GM12875 (cell line): ENCODE measurements at regions not wholly inside any gene's neighbourhood (a gene's known extent, or its start where the extent isn't known, plus 50 kb on each side); places are given as distances from the start of the nearest gene placed in this dataset.

Experiments
- H3K4me3 ChIP-seq: one replicate; pipeline ENCODE4 v1.5.1; 2011; ENCODE audit warnings: low read depth, low read length, control low read depth
- TF ChIP-seq, protein P1 (sequence below): IDR thresholded peaks from 2 replicates; pipeline ENCODE4 v1.5.1; 2011; ENCODE audit warnings: low read depth, mild to moderate bottlenecking, control low read depth, inconsistent platforms, low read length, moderate library complexity, borderline replicate concordance; ENCODE audit not compliant: insufficient read depth

- H3K4me3 ChIP-seq, result no peak overlapping the region
- TF ChIP-seq, protein P1, sequence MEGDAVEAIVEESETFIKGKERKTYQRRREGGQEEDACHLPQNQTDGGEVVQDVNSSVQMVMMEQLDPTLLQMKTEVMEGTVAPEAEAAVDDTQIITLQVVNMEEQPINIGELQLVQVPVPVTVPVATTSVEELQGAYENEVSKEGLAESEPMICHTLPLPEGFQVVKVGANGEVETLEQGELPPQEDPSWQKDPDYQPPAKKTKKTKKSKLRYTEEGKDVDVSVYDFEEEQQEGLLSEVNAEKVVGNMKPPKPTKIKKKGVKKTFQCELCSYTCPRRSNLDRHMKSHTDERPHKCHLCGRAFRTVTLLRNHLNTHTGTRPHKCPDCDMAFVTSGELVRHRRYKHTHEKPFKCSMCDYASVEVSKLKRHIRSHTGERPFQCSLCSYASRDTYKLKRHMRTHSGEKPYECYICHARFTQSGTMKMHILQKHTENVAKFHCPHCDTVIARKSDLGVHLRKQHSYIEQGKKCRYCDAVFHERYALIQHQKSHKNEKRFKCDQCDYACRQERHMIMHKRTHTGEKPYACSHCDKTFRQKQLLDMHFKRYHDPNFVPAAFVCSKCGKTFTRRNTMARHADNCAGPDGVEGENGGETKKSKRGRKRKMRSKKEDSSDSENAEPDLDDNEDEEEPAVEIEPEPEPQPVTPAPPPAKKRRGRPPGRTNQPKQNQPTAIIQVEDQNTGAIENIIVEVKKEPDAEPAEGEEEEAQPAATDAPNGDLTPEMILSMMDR, result no peak
Observed at GRCh38 chr11:32016111-32016510, 74.8 kb upstream of the RCN1 start.

GRCh38 chr11:32015427-32015826 lies 75.4 kb upstream of the RCN1 start:
- H3K4me3 ChIP-seq, result no peak overlapping the region
- TF ChIP-seq, protein P1, result no peak

DNA sequence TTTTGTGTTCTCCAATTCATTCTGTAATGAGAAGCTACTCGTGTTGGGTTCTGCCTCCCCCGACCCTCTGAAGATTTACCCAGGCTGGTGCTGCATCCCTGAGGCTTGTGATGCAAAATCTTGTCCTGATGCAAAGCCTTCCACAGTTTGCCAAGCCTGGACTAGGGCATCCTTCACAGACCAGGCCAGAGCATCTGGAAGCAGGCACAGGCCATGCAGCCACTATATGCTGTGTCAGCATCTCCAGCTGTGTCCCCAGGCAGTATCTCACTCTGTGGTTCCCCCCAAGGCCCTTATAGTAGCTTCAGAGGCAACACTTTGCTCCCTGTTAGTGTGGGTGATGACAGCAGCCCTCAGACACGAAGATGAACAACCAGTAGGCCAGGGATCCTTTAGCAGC lies 77.3 kb upstream of the RCN1 start:
- H3K4me3 ChIP-seq, result no peak overlapping the region
- TF ChIP-seq, protein P1, result no peak

- TF ChIP-seq, protein P1, result no peak
- H3K4me3 ChIP-seq, result no peak overlapping the region
Observed at GRCh38 chr11:32012049-32012448, 78.8 kb upstream of the RCN1 start.

DNA sequence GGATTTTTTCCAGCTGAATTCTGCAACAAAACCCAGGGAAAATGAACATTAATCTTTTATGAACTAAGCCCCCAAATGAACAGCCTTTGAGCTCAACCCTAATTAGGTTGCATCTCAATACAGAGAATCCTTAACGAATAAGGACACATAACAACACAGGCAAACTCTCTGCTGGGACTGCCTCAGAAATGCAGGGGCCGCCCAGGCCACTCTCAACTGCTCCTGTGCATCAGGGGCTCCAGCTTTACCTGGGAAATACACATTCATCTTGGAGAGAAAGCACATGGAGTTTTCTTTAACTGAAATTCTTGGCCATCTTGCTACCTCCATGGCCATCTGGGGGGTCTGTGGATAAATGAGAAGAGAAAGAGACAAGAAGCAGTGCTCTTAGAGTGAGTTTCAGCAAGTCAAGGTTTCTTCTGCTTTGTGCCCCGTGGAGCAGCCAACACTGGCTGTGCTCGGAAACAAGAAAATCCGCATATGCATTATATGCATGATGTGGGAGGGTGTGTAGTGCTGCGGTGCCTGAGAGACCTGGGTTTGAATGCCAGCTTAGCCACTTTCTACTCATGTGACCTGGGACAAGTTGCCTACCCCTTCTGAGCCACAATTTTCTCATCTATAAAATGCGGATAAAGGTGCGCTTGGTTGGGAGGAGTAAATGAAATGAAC lies 81.9 kb upstream of the RCN1 start:
- TF ChIP-seq, protein P1, result no peak
- no peak overlapping the region for H3K4me3 ChIP-seq

DNA sequence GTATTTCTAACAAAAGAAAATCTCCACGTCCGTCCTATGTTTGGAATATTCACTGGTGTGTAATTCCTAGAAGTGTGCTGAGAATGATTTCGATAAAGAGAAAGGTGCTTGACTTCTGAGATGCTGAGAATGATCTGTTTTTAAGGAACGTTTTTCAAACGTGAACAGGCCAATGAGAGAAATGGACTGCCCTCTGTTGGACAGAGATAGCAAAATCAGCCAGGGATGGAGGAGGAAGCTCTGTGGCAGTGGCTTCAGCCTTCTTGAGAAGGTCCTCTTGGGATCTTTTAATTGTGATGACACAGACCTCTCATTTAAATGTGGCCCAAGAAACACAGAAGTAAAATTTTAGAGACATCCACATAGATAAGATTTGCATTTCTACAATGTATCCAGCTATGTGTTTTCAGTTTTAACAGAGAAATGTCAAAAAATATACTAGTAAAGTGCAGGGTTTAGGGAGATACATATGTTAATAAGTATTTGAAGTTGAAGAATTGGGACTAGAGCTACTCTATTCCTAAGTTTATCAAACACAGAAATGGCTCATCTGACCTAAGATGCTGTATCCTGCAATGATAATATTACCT lies 84.0 kb upstream of the RCN1 start:
- TF ChIP-seq, protein P1, result peak; percentile 66
- H3K4me3 ChIP-seq, result no peak overlapping the region

DNA sequence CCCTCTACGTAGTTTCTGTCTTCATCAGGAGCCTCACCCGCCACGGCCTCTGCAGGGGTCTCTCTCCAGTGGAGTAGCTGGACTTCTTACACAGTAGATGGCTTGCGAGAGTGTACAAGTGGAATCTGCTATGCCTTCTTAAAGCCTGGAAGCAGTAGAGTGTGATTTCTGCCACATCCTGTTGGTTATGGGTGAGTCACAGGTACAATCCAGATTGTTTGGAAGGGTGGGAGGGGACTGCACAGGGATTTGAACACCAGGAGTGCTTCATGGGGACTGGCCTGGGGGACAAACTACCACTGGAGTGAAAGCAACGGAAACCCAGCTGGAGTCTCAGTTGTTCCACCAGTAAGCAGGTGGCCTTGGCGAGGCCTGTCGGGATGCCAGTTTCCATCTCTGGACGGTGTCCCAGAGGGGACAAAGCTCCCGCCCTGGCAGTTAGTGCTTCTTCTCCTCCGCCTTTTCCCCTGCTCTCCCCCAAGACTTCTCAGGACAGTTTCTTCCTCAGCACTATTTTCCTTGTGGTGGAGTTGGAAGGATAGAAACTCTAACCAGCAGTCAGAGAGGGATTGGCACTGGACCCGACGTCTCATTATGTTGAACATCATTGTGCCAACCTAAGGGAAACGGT lies 85.0 kb upstream of the RCN1 start:
- no peak overlapping the region for H3K4me3 ChIP-seq
- TF ChIP-seq, protein P1, result no peak
